ENCODE measurements at regions not wholly inside any gene's neighbourhood (a gene's known extent, or its start where the extent isn't known, plus 50 kb on each side); places are given as distances from the start of the nearest gene placed in this dataset.

GRCh38 chr22:49351761-49352227 lies 475.9 kb downstream of the BRD1 start:
- DNase-seq (ENCODE audit: low read depth) = no peak
- CTCF ChIA-PET = no interaction called here
- POLR2A ChIA-PET = no interaction called here
- Histone ChIP-seq H3K36me3 (ENCODE audit: control insufficient read depth, insufficient read depth, low read length) (no peaks in the 10 kb centered on the region), H3K4me3 (ENCODE audit: low read depth, low read length) (no peak overlapping the region), H3K27me3 (ENCODE audit: control insufficient read depth, insufficient read depth, low read length) (no peaks in the 10 kb centered on the region)
- TF ChIP-seq CTCF (IDR thresholded peaks at IDR 0.05; ENCODE audit: insufficient read depth, low read depth, low read length) = no peak

GRCh38 chr22:49350441-49351121 lies 477.1 kb downstream of the BRD1 start:
- Histone ChIP-seq H3K4me3 (ENCODE audit: low read depth, low read length) (no peak overlapping the region), H3K36me3 (ENCODE audit: control insufficient read depth, insufficient read depth, low read length) (no peaks in the 10 kb centered on the region), H3K27me3 (ENCODE audit: control insufficient read depth, insufficient read depth, low read length) (no peaks in the 10 kb centered on the region)
- ChIA-PET POLR2A (no interaction called here), CTCF (interaction anchor here (0.7 kb wide), 1 partner anchor 237 kb away, joined by 3 read pairs; no protein-coding TSS in a partner anchor)
- no peak for TF ChIP-seq CTCF (IDR thresholded peaks at IDR 0.05; ENCODE audit: insufficient read depth, low read depth, low read length)
- no peak for DNase-seq (ENCODE audit: low read depth)

GRCh38 chr22:49349841-49350381 lies 477.8 kb downstream of the BRD1 start:
- POLR2A ChIA-PET = no interaction called here
- no peaks in the 10 kb centered on the region for H3K27me3 ChIP-seq (ENCODE audit: control insufficient read depth, insufficient read depth, low read length)
- CTCF ChIA-PET = interaction anchor here (0.7 kb wide), 1 partner anchor 236 kb away, joined by 3 read pairs; no protein-coding TSS in a partner anchor
- TF ChIP-seq CTCF (IDR thresholded peaks at IDR 0.05; ENCODE audit: insufficient read depth, low read depth, low read length) = no peak
- H3K4me3 ChIP-seq (ENCODE audit: low read depth, low read length) = no peak overlapping the region
- H3K36me3 ChIP-seq (ENCODE audit: control insufficient read depth, insufficient read depth, low read length) = no peaks in the 10 kb centered on the region
- DNase-seq (ENCODE audit: low read depth) = no peak

- TF ChIP-seq CTCF (IDR thresholded peaks at IDR 0.05; ENCODE audit: insufficient read depth, low read depth, low read length) = no peak
- H3K27me3 ChIP-seq (ENCODE audit: control insufficient read depth, insufficient read depth, low read length) = no peaks in the 10 kb centered on the region
- POLR2A ChIA-PET = no interaction called here
- no peak for DNase-seq (ENCODE audit: low read depth)
- CTCF ChIA-PET = no interaction called here
- H3K36me3 ChIP-seq (ENCODE audit: control insufficient read depth, insufficient read depth, low read length) = no peaks in the 10 kb centered on the region
- no peak overlapping the region for H3K4me3 ChIP-seq (ENCODE audit: low read depth, low read length)
These were observed 478.4 kb downstream of the BRD1 start for GRCh38 chr22:49349181-49349835.

GRCh38 chr22:49348631-49349030 lies 479.0 kb downstream of the BRD1 start:
- no peaks in the 10 kb centered on the region for H3K36me3 ChIP-seq (ENCODE audit: control insufficient read depth, insufficient read depth, low read length)
- no peaks in the 10 kb centered on the region for H3K27me3 ChIP-seq (ENCODE audit: control insufficient read depth, insufficient read depth, low read length)
- CTCF ChIA-PET = no interaction called here
- no peak for TF ChIP-seq CTCF (IDR thresholded peaks at IDR 0.05; ENCODE audit: insufficient read depth, low read depth, low read length)
- H3K4me3 ChIP-seq (ENCODE audit: low read depth, low read length) = no peak overlapping the region
- no peak for DNase-seq (ENCODE audit: low read depth)
- POLR2A ChIA-PET = no interaction called here

Measured in BJ (cell line).